ENCODE measurements at regions not wholly inside any gene's neighbourhood (a gene's known extent, or its start where the extent isn't known, plus 50 kb on each side); places are given as distances from the start of the nearest gene placed in this dataset.

DNA sequence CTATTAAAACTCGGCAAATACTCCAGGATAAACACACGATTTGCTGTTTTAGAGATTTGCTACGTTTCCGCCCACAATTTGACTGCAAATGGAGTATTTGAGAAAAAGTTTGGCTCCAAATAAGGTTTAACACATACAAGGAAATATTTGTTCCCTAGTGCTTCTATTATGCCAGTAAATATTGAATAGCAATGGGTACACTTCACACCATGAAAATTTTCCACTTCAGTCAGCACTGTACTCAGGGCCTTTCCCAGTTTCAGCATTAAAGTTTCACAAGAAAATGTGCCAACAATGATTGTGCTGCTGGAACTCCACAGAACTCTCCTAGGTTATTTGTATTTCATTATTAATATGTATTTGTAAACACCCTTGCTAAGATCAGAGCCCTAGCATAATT is 498.0 kb downstream of the TBL1XR1 start:
- peaks cover 10% of the 10 kb centered on the region for H3K9me3 Mint-ChIP-seq
- peaks cover 14% of the 10 kb centered on the region for H3K4me1 Mint-ChIP-seq
- H3K4me3 Mint-ChIP-seq, result no peak overlapping the region
- TF ChIP-seq ESRRA (CRISPR knock-in tag; IDR thresholded peaks at IDR 0.05; ENCODE audit: borderline replicate concordance), result no peak
- TF ChIP-seq, protein P1, sequence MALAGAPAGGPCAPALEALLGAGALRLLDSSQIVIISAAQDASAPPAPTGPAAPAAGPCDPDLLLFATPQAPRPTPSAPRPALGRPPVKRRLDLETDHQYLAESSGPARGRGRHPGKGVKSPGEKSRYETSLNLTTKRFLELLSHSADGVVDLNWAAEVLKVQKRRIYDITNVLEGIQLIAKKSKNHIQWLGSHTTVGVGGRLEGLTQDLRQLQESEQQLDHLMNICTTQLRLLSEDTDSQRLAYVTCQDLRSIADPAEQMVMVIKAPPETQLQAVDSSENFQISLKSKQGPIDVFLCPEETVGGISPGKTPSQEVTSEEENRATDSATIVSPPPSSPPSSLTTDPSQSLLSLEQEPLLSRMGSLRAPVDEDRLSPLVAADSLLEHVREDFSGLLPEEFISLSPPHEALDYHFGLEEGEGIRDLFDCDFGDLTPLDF (CRISPR knock-in tag; IDR thresholded peaks at IDR 0.05), result no peak
- TF ChIP-seq, protein P2, sequence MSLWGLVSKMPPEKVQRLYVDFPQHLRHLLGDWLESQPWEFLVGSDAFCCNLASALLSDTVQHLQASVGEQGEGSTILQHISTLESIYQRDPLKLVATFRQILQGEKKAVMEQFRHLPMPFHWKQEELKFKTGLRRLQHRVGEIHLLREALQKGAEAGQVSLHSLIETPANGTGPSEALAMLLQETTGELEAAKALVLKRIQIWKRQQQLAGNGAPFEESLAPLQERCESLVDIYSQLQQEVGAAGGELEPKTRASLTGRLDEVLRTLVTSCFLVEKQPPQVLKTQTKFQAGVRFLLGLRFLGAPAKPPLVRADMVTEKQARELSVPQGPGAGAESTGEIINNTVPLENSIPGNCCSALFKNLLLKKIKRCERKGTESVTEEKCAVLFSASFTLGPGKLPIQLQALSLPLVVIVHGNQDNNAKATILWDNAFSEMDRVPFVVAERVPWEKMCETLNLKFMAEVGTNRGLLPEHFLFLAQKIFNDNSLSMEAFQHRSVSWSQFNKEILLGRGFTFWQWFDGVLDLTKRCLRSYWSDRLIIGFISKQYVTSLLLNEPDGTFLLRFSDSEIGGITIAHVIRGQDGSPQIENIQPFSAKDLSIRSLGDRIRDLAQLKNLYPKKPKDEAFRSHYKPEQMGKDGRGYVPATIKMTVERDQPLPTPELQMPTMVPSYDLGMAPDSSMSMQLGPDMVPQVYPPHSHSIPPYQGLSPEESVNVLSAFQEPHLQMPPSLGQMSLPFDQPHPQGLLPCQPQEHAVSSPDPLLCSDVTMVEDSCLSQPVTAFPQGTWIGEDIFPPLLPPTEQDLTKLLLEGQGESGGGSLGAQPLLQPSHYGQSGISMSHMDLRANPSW (CRISPR knock-in tag; conservative IDR thresholded peaks at IDR 0.05; ENCODE audit: low read depth), result no peak
- no peak for TF ChIP-seq RELA (CRISPR knock-in tag; IDR thresholded peaks at IDR 0.05; ENCODE audit: borderline replicate concordance)
- TF ChIP-seq, protein P3, sequence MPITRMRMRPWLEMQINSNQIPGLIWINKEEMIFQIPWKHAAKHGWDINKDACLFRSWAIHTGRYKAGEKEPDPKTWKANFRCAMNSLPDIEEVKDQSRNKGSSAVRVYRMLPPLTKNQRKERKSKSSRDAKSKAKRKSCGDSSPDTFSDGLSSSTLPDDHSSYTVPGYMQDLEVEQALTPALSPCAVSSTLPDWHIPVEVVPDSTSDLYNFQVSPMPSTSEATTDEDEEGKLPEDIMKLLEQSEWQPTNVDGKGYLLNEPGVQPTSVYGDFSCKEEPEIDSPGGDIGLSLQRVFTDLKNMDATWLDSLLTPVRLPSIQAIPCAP (CRISPR knock-in tag; IDR thresholded peaks at IDR 0.05), result no peak
- ATAC-seq (no peak), DNase-seq (ENCODE audit: low spot score) (no peak)
- no peak overlapping the region for H3K27ac Mint-ChIP-seq
- peaks cover 6% of the 10 kb centered on the region for H3K36me3 Mint-ChIP-seq
- ChIA-PET POLR2A (no interaction called here), CTCF (interaction anchor here (1.1 kb wide), 1 partner anchor 115 kb away, joined by 3 read pairs; no protein-coding TSS in a partner anchor)
- H3K27me3 Mint-ChIP-seq (ENCODE audit: low read depth), result no peaks in the 10 kb centered on the region

DNA sequence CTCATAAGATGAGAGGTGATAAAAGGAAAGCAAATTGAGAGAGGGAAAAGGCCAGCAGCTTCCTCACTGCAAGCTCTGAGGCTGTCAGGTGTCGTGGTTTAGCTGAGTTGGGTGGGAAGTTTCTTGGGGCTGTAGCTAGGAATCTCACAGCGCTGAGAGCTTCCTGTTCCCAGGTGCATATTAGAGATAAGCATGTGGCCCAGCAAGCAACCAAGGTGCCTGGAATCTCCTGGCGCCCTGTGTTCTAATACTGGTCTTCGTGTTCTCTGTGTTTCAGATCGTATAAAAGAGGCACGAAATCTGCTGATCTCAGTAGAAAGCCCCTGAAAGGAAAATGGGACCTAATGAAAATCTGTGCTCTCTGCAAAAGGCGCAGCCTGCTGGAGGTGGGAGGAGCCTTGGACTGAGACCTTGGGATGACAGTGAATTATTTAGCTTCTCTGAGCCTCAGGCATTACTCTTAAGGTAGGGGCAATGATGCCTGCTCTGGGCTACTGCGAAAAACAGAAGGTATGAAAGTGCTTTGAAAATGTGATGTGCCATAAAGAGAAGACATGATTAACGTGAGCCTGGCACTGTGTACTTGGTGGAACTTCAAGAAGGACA is 499.9 kb downstream of the TBL1XR1 start:
- ChIA-PET POLR2A (no interaction called here), CTCF (interaction anchor here (1.1 to 1.7 kb wide), 2 partner anchors 175 to 242 kb away, joined by 5 to 7 read pairs; no protein-coding TSS in a partner anchor)
- H3K36me3 Mint-ChIP-seq, result no peaks in the 10 kb centered on the region
- no peaks in the 10 kb centered on the region for H3K9me3 Mint-ChIP-seq
- H3K4me1 Mint-ChIP-seq, result peaks cover 14% of the 10 kb centered on the region
- TF ChIP-seq JUN (CRISPR knock-in tag; IDR thresholded peaks at IDR 0.05) (no peak), ZNF317 (CRISPR knock-in tag; IDR thresholded peaks at IDR 0.05; ENCODE audit: borderline replicate concordance, low read depth) (no peak), GABPB1 (CRISPR knock-in tag; IDR thresholded peaks at IDR 0.05) (no peak), ZBTB21 (CRISPR knock-in tag; IDR thresholded peaks at IDR 0.05; ENCODE audit: borderline replicate concordance) (no peak), TEAD4 (CRISPR knock-in tag; IDR thresholded peaks at IDR 0.05) (no peak), SP1 (CRISPR knock-in tag; conservative IDR thresholded peaks at IDR 0.05) (no peak), NR1H2 (CRISPR knock-in tag; IDR thresholded peaks at IDR 0.05) (no peak), EMX1 (CRISPR knock-in tag; IDR thresholded peaks at IDR 0.05) (no peak), RORB (CRISPR knock-in tag; IDR thresholded peaks at IDR 0.05) (no peak), ZNF396 (CRISPR knock-in tag; IDR thresholded peaks at IDR 0.05; ENCODE audit: borderline replicate concordance) (no peak), TP53 (CRISPR knock-in tag; IDR thresholded peaks at IDR 0.05) (no peak)
- TF ChIP-seq, protein P4, sequence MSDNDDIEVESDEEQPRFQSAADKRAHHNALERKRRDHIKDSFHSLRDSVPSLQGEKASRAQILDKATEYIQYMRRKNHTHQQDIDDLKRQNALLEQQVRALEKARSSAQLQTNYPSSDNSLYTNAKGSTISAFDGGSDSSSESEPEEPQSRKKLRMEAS (CRISPR knock-in tag; IDR thresholded peaks at IDR 0.05), result no peak
- TF ChIP-seq, protein P5, sequence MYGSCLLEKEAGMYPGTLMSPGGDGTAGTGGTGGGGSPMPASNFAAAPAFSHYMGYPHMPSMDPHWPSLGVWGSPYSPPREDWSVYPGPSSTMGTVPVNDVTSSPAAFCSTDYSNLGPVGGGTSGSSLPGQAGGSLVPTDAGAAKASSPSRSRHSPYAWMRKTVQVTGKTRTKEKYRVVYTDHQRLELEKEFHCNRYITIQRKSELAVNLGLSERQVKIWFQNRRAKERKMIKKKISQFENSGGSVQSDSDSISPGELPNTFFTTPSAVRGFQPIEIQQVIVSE (CRISPR knock-in tag; IDR thresholded peaks at IDR 0.05; ENCODE audit: borderline replicate concordance), result no peak
- TF ChIP-seq, protein P6, sequence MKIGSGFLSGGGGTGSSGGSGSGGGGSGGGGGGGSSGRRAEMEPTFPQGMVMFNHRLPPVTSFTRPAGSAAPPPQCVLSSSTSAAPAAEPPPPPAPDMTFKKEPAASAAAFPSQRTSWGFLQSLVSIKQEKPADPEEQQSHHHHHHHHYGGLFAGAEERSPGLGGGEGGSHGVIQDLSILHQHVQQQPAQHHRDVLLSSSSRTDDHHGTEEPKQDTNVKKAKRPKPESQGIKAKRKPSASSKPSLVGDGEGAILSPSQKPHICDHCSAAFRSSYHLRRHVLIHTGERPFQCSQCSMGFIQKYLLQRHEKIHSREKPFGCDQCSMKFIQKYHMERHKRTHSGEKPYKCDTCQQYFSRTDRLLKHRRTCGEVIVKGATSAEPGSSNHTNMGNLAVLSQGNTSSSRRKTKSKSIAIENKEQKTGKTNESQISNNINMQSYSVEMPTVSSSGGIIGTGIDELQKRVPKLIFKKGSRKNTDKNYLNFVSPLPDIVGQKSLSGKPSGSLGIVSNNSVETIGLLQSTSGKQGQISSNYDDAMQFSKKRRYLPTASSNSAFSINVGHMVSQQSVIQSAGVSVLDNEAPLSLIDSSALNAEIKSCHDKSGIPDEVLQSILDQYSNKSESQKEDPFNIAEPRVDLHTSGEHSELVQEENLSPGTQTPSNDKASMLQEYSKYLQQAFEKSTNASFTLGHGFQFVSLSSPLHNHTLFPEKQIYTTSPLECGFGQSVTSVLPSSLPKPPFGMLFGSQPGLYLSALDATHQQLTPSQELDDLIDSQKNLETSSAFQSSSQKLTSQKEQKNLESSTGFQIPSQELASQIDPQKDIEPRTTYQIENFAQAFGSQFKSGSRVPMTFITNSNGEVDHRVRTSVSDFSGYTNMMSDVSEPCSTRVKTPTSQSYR (CRISPR knock-in tag; IDR thresholded peaks at IDR 0.05), result no peak
- TF ChIP-seq, protein P7, sequence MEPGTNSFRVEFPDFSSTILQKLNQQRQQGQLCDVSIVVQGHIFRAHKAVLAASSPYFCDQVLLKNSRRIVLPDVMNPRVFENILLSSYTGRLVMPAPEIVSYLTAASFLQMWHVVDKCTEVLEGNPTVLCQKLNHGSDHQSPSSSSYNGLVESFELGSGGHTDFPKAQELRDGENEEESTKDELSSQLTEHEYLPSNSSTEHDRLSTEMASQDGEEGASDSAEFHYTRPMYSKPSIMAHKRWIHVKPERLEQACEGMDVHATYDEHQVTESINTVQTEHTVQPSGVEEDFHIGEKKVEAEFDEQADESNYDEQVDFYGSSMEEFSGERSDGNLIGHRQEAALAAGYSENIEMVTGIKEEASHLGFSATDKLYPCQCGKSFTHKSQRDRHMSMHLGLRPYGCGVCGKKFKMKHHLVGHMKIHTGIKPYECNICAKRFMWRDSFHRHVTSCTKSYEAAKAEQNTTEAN (CRISPR knock-in tag; IDR thresholded peaks at IDR 0.05), result no peak
- TF ChIP-seq, protein P8, sequence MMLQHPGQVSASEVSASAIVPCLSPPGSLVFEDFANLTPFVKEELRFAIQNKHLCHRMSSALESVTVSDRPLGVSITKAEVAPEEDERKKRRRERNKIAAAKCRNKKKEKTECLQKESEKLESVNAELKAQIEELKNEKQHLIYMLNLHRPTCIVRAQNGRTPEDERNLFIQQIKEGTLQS (CRISPR knock-in tag; conservative IDR thresholded peaks at IDR 0.05), result no peak
- TF ChIP-seq, protein P3 (CRISPR knock-in tag; IDR thresholded peaks at IDR 0.05), result no peak
- no peak overlapping the region for H3K4me3 Mint-ChIP-seq
- DNase-seq (ENCODE audit: low spot score) (no peak), ATAC-seq (peak; percentile 80)
- no peak overlapping the region for H3K27ac Mint-ChIP-seq
- no peaks in the 10 kb centered on the region for H3K27me3 Mint-ChIP-seq (ENCODE audit: low read depth)

Data from WTC11 (cell line).